GM12874 (cell line): ENCODE measurements at regions not wholly inside any gene's neighbourhood (a gene's known extent, or its start where the extent isn't known, plus 50 kb on each side); places are given as distances from the start of the nearest gene placed in this dataset.

Source experiments
- TF ChIP-seq, protein P1 (sequence below): IDR thresholded peaks from 2 replicates; pipeline ENCODE4 v1.5.1; 2011; ENCODE audit warnings: low read depth, mild to moderate bottlenecking, control low read depth, low read length, moderate library complexity; ENCODE audit not compliant: insufficient read depth

GRCh38 chr2:200171731-200172482 is 134.6 kb upstream of the SPATS2L start:
- TF ChIP-seq, protein P1, sequence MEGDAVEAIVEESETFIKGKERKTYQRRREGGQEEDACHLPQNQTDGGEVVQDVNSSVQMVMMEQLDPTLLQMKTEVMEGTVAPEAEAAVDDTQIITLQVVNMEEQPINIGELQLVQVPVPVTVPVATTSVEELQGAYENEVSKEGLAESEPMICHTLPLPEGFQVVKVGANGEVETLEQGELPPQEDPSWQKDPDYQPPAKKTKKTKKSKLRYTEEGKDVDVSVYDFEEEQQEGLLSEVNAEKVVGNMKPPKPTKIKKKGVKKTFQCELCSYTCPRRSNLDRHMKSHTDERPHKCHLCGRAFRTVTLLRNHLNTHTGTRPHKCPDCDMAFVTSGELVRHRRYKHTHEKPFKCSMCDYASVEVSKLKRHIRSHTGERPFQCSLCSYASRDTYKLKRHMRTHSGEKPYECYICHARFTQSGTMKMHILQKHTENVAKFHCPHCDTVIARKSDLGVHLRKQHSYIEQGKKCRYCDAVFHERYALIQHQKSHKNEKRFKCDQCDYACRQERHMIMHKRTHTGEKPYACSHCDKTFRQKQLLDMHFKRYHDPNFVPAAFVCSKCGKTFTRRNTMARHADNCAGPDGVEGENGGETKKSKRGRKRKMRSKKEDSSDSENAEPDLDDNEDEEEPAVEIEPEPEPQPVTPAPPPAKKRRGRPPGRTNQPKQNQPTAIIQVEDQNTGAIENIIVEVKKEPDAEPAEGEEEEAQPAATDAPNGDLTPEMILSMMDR: no peak

DNA sequence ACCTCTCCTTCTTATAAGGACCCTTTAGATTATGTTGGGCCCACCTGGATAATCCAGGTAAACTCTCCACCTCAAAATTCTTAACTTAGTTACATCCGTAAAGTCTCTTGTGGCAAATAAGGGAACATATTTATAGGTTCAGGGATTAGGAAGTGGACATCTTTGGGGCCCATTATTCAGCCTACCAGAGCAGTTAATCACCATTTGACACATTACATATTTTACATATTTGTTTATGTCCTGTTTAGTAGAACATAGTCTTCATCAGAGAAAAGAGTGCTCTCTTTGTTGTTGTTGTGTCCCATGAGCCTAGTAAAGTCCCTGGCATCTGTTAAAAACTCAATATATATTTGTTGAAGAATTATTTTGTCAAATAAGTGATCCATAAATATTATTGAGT is 134.0 kb upstream of the SPATS2L start:
- TF ChIP-seq, protein P1: no peak

DNA sequence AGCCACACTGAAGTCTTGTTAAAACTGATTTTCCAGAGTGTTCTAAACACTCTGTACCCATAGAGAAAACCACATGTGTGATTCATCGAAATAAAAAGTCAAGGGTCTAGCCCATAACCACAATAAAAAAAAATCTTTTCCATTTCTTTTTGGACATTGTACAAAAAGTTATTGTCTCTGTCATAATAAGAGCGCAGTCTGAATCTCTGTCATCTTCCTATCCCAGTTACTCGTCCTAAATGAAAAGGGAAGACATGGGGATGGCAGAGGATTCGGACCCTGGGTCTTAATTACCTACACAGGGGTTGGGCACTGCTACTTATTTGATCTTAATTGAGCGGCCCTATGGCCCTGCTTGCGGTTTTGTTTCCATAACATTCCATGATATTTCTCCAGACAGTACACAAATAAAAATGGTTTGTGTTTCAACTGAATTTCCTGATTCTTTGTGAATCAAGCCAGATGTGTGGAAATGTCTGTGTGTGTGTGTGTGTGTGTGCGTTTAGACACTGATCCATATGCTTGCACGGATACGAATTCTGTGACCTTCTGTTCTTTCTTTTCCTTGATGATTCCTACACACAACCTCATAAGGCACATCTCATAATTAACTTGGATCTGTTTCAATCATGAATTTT is 133.4 kb upstream of the SPATS2L start:
- TF ChIP-seq, protein P1: no peak

- TF ChIP-seq, protein P1: no peak
Observed at GRCh38 chr2:200173691-200174090, 132.8 kb upstream of the SPATS2L start.

DNA sequence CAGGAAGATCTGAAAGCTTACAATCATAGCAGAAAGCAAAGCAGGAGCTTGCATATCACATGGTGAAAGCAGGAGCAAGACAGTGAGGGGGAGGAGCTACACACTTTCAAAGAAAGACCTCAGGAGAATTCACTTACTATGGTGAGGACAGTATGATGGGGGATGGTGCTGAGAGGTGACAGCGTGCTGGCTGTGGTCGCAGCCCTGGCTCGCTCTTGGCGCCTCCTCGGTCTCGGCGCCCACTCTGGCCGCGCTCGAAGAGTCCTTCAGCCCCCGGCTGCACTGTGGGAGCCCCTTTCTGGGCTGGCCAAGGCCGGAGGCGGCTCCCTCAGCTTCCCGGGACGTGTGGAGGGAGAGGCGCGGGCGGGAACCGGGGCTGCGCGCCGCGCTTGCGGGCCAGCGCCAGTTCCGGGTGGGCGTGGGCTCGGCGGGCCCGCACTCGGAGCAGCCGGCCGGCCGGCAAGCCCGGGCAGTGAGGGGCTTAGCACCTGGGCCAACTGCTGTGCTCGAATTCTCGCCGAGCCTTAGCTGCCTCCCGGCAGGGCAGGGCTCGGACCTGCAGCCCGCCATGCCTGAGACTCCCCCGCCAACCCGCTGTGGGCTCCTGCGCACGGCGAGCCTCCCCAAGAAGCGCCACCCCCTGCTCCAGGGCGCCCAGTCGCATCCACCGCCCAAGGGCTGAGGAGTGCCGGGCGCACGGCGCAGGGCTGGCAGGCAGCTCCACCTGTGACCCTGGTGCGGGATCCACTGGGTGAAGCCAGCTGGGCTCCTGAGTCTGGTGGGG is 131.9 kb upstream of the SPATS2L start:
- TF ChIP-seq, protein P1: no peak

DNA sequence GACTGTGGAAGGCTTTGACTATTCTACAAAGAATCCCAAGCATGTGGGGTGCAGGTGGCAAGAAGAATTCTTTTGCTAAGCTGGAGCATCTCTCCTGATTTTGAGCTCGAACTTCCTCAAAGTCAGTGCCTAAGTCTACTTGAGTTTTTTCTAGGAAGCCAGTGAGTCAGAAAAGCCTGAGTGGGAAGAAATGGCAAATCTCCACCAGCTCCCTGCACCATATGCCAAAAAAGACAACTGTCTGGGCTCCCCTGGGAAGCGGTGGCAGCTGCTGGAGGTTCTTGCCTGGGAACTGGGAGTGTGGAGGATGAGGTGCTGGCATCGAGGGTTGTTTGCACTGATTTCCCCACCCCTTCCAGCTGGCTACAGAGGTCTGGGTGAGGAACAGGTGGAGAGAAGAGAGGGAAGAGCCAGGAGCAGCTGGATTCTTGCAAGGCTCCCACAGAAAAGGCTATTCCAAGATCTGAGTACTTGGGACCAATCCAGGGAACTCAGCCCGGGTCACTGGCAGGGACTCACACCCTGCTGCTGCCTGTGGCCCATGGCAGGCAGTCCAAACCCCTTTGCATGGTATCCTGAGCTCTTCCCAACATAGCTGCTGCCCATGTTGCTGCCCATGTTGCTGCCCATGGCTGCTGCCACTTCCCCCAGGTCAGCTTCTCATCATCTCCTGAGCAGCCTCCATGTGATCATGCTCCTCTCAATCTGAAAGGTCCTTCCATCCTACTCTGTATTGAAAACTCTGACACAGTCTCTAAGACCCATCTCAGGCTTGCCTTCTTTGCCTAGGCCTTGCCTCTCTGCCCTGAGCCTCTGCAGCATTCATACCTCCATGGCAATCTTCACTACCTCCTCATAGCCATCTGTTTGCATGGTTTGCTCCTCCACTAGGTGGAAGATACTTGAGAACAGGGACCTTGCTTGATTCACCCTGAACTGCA is 128.3 kb upstream of the SPATS2L start:
- TF ChIP-seq, protein P1: no peak
